HG03095 (cell line): ENCODE measurements at regions not wholly inside any gene's neighbourhood (a gene's known extent, or its start where the extent isn't known, plus 50 kb on each side); places are given as distances from the start of the nearest gene placed in this dataset.

Experiments
- ATAC-seq: cut with Tn5 transposase; IDR thresholded peaks from one replicate; pipeline ENCODE4 v1.9.1; 2021; ENCODE audit warnings: moderate library complexity; ENCODE audit not compliant: unreplicated experiment

- ATAC-seq = no peak
Observed at GRCh38 chr15:45743426-45744235, 108.8 kb downstream of the SQOR start.

- no peak for ATAC-seq
Observed at GRCh38 chr15:45744236-45744589, 109.4 kb downstream of the SQOR start.

- ATAC-seq = no peak
Observed at GRCh38 chr15:45747426-45747825, 112.6 kb downstream of the SQOR start.

- ATAC-seq = no peak
Observed at GRCh38 chr15:45751629-45752028, 116.8 kb downstream of the SQOR start.

GRCh38 chr15:45759936-45760335 lies 125.1 kb downstream of the SQOR start:
- no peak for ATAC-seq

GRCh38 chr15:45762726-45763125 lies 127.9 kb downstream of the SQOR start:
- no peak for ATAC-seq

GRCh38 chr15:45763170-45763869 lies 128.5 kb downstream of the SQOR start:
- no peak for ATAC-seq

GRCh38 chr15:45773149-45773548 lies 138.3 kb downstream of the SQOR start:
- no peak for ATAC-seq

GRCh38 chr15:45776772-45777171 lies 141.9 kb downstream of the SQOR start:
- no peak for ATAC-seq

- no peak for ATAC-seq
Observed at GRCh38 chr15:45777781-45778180, 143.0 kb downstream of the SQOR start.

- no peak for ATAC-seq
Observed at GRCh38 chr15:45780352-45780751, 145.5 kb downstream of the SQOR start.

GRCh38 chr15:45784656-45785055 lies 149.8 kb downstream of the SQOR start:
- no peak for ATAC-seq

- ATAC-seq = no peak
Observed at GRCh38 chr15:45785897-45786296, 151.1 kb downstream of the SQOR start.

GRCh38 chr15:45790325-45790943 lies 155.6 kb downstream of the SQOR start:
- no peak for ATAC-seq

- no peak for ATAC-seq
Observed at GRCh38 chr15:45794304-45794703, 159.5 kb downstream of the SQOR start.

- no peak for ATAC-seq
Observed at GRCh38 chr15:45794712-45795439, 160.0 kb downstream of the SQOR start.

GRCh38 chr15:45795440-45796069 lies 160.7 kb downstream of the SQOR start:
- no peak for ATAC-seq

- ATAC-seq = no peak
Observed at GRCh38 chr15:45796433-45796832, 161.6 kb downstream of the SQOR start.

GRCh38 chr15:45799508-45799907 lies 164.7 kb downstream of the SQOR start:
- peak; percentile 59 for ATAC-seq

- no peak for ATAC-seq
Observed at GRCh38 chr15:45801543-45801942, 166.7 kb downstream of the SQOR start.

- no peak for ATAC-seq
Observed at GRCh38 chr15:45802140-45802539, 167.3 kb downstream of the SQOR start.
